ENCODE measurements at regions not wholly inside any gene's neighbourhood (a gene's known extent, or its start where the extent isn't known, plus 50 kb on each side); places are given as distances from the start of the nearest gene placed in this dataset.
A peak's percentile ranks its signal among the peaks of the same experiment; 100 is the strongest.

DNA sequence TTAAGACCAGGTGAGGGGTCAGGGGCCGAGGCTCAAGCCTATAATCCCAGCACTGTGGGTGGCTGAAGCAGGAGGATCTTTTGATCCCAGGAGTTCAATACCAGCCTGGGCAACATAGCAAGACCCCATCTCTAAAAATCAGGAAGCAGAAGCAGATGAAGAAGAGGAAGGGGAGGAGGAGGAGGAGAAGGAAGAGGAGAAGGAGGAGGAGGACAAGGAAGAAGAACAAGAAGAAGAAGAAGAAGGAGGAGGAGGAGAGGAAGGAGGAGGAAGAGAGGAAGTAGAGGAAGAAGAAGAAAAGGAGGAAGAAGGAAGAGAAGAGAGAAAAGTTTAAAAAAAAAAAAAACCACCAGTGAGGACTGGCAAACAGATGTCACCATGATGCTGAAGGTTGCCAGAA, 92.0 kb upstream of the TMEM26 start:
- H3K79me2 ChIP-seq (ENCODE audit: insufficient read depth, low read length), result no peaks in the 10 kb centered on the region
- no peaks in the 10 kb centered on the region for H3K27me3 ChIP-seq (ENCODE audit: insufficient read depth, low read length, poor library complexity)
- no peak overlapping the region for H3K4me2 ChIP-seq (ENCODE audit: insufficient read depth, low read length)
- H3K4me1 ChIP-seq (ENCODE audit: insufficient read depth, low read length), result no peaks in the 10 kb centered on the region
- H3K9me3 ChIP-seq (ENCODE audit: insufficient read depth, low read length, severe bottlenecking), result no peaks in the 10 kb centered on the region
- H2AFZ ChIP-seq (ENCODE audit: low read depth, low read length), result no peak overlapping the region
- no peak overlapping the region for H3K9ac ChIP-seq (ENCODE audit: low read depth, low read length)
- DNase-seq (no peak), ATAC-seq (ENCODE audit: insufficient read depth, low read depth) (no peak)
- no peak overlapping the region for H3K27ac ChIP-seq (ENCODE audit: low read length)
- H3K4me3 ChIP-seq (ENCODE audit: low read depth in 1 of 2, low read length in 2 of 2), result no peak overlapping the region
- TF ChIP-seq CTCF (IDR thresholded peaks at IDR 0.05; ENCODE audit: borderline replicate concordance, extremely low read depth, low read length, poor library complexity, severe bottlenecking) (no peak), EZH2 (IDR thresholded peaks at IDR 0.05; ENCODE audit: borderline replicate concordance, low read depth, low read length, severe bottlenecking) (no peak)
- no peaks in the 10 kb centered on the region for H3K36me3 ChIP-seq (ENCODE audit: insufficient read depth, low read length)
- H4K20me1 ChIP-seq (ENCODE audit: insufficient read depth, low read length), result no peaks in the 10 kb centered on the region

DNA sequence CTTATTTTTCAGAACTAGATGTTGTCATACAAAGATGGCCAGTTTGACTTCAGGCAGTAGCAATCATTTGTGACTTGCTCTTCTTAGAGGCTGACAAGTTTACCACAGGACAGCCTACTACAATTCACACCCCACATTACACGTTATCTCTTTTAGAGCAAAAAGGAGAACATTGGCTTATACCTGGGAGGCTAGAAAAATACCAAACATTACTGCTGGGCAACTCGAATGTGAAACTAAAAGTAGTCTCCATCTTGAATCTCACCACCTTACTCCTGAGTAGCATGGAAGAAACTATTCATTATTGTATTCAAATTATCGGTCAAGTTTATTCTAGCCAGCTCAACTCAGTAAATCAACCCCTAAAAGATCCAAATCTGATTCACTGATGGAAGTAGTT, 90.7 kb upstream of the TMEM26 start:
- no peak overlapping the region for H3K4me3 ChIP-seq (ENCODE audit: low read depth in 1 of 2, low read length in 2 of 2)
- ATAC-seq (ENCODE audit: insufficient read depth, low read depth), result no peak
- H2AFZ ChIP-seq (ENCODE audit: low read depth, low read length), result no peak overlapping the region

DNA sequence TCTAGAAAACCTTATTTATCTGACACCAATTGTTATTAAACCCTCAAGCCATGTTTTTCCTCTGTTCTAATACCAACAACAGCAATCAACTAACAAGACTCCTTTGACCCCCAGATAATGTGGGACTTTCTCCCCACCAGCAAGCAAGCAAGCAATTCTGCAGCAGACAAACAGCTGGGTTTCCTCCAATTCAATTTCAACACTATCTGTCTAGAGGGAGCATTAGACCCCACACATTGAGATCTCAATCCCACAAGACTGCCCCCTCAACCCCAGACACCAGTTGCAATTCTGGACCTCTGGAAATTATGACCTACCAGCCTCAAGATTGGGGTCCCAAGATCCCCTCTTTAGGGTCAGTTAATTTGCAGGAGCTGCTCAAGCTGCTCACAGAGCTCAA, 89.4 kb upstream of the TMEM26 start:
- Histone ChIP-seq H3K79me2 (ENCODE audit: insufficient read depth, low read length) (no peaks in the 10 kb centered on the region), H4K20me1 (ENCODE audit: insufficient read depth, low read length) (no peaks in the 10 kb centered on the region), H3K4me3 (ENCODE audit: low read depth in 1 of 2, low read length in 2 of 2) (no peak overlapping the region), H3K9me3 (ENCODE audit: insufficient read depth, low read length, severe bottlenecking) (no peaks in the 10 kb centered on the region), H3K27me3 (ENCODE audit: insufficient read depth, low read length, poor library complexity) (no peaks in the 10 kb centered on the region), H3K4me1 (ENCODE audit: insufficient read depth, low read length) (no peaks in the 10 kb centered on the region), H3K9ac (ENCODE audit: low read depth, low read length) (no peak overlapping the region), H2AFZ (ENCODE audit: low read depth, low read length) (0 out of 2 replicates have a peak overlapping the region, but pooled peaks have one; percentile 21), H3K4me2 (ENCODE audit: insufficient read depth, low read length) (no peak overlapping the region), H3K36me3 (ENCODE audit: insufficient read depth, low read length) (no peaks in the 10 kb centered on the region), H3K27ac (ENCODE audit: low read length) (no peak overlapping the region)
- ATAC-seq (ENCODE audit: insufficient read depth, low read depth), result no peak
- DNase-seq, result no peak
- TF ChIP-seq CTCF (IDR thresholded peaks at IDR 0.05; ENCODE audit: borderline replicate concordance, extremely low read depth, low read length, poor library complexity, severe bottlenecking) (no peak), EZH2 (IDR thresholded peaks at IDR 0.05; ENCODE audit: borderline replicate concordance, low read depth, low read length, severe bottlenecking) (no peak)

More for the DNA sequence above, 90.7 kb upstream of the TMEM26 start:
- no peak overlapping the region for H3K4me2 ChIP-seq (ENCODE audit: insufficient read depth, low read length)
- no peak for DNase-seq
- H3K36me3 ChIP-seq (ENCODE audit: insufficient read depth, low read length), result no peaks in the 10 kb centered on the region
- H4K20me1 ChIP-seq (ENCODE audit: insufficient read depth, low read length), result no peaks in the 10 kb centered on the region
- no peaks in the 10 kb centered on the region for H3K4me1 ChIP-seq (ENCODE audit: insufficient read depth, low read length)
- H3K27ac ChIP-seq (ENCODE audit: low read length), result no peak overlapping the region
- no peaks in the 10 kb centered on the region for H3K79me2 ChIP-seq (ENCODE audit: insufficient read depth, low read length)
- H3K27me3 ChIP-seq (ENCODE audit: insufficient read depth, low read length, poor library complexity), result no peaks in the 10 kb centered on the region
- no peak overlapping the region for H3K9ac ChIP-seq (ENCODE audit: low read depth, low read length)
- H3K9me3 ChIP-seq (ENCODE audit: insufficient read depth, low read length, severe bottlenecking), result no peaks in the 10 kb centered on the region
- TF ChIP-seq CTCF (IDR thresholded peaks at IDR 0.05; ENCODE audit: borderline replicate concordance, extremely low read depth, low read length, poor library complexity, severe bottlenecking) (no peak), EZH2 (IDR thresholded peaks at IDR 0.05; ENCODE audit: borderline replicate concordance, low read depth, low read length, severe bottlenecking) (no peak)

GRCh38 chr10:61541960-61542359, 88.8 kb upstream of the TMEM26 start:
- H3K79me2 ChIP-seq (ENCODE audit: insufficient read depth, low read length), result no peaks in the 10 kb centered on the region
- H3K27ac ChIP-seq (ENCODE audit: low read length), result no peak overlapping the region
- no peaks in the 10 kb centered on the region for H3K4me1 ChIP-seq (ENCODE audit: insufficient read depth, low read length)
- no peak overlapping the region for H3K4me3 ChIP-seq (ENCODE audit: low read depth in 1 of 2, low read length in 2 of 2)
- no peak for ATAC-seq (ENCODE audit: insufficient read depth, low read depth)
- TF ChIP-seq CTCF (IDR thresholded peaks at IDR 0.05; ENCODE audit: borderline replicate concordance, extremely low read depth, low read length, poor library complexity, severe bottlenecking), result no peak
- TF ChIP-seq EZH2 (IDR thresholded peaks at IDR 0.05; ENCODE audit: borderline replicate concordance, low read depth, low read length, severe bottlenecking), result no peak
- no peak overlapping the region for H3K4me2 ChIP-seq (ENCODE audit: insufficient read depth, low read length)
- no peak overlapping the region for H2AFZ ChIP-seq (ENCODE audit: low read depth, low read length)
- no peak overlapping the region for H3K9ac ChIP-seq (ENCODE audit: low read depth, low read length)
- no peaks in the 10 kb centered on the region for H4K20me1 ChIP-seq (ENCODE audit: insufficient read depth, low read length)
- no peaks in the 10 kb centered on the region for H3K36me3 ChIP-seq (ENCODE audit: insufficient read depth, low read length)
- H3K9me3 ChIP-seq (ENCODE audit: insufficient read depth, low read length, severe bottlenecking), result no peaks in the 10 kb centered on the region
- H3K27me3 ChIP-seq (ENCODE audit: insufficient read depth, low read length, poor library complexity), result no peaks in the 10 kb centered on the region
- no peak for DNase-seq
